Heart right ventricle (tissue), 16 donors: ENCODE measurements at regions not wholly inside any gene's neighbourhood (a gene's known extent, or its start where the extent isn't known, plus 50 kb on each side); places are given as distances from the start of the nearest gene placed in this dataset.
A peak's percentile ranks its signal among the peaks of the same experiment; 100 is the strongest.
"Not testable (repeated sequence)": the region's sequence is repeated elsewhere in the genome, so short reads cannot be mapped to it uniquely, and the experiment has no call there.

ENCODE experiments used
- ATAC-seq, 8 donors: fragments of 200-7000 bp; cut with Tn5 transposase; one replicate each; pipeline ENCODE4 v1.9.1; 2020; ENCODE audit warnings: mild to moderate bottlenecking in 8 of 8, moderate library complexity in 8 of 8, moderate number of reproducible peaks in 1 of 8
- DNase-seq, 2 donors: peaks; one replicate each; pipeline ENCODE4 v3.0.0-alpha.2; 2020
- H3K27ac ChIP-seq, 10 donors: fragments of 200-600 bp; sonication (generic) in 2 of 10; one replicate each; pipeline versions ENCODE4 v1.5.0 to v1.8.0; 2020 to 2022; ENCODE audit warnings: mild to moderate bottlenecking in 3 of 10
- H3K27me3 ChIP-seq, 7 donors: fragments of 200-600 bp; one replicate each; pipeline ENCODE4 v1.8.0; 2021 to 2022; ENCODE audit warnings: mild to moderate bottlenecking in 2 of 7
- H3K36me3 ChIP-seq, 9 donors: fragments of 200-600 bp; sonication (generic) in 1 of 9; one replicate each; pipeline versions ENCODE4 v1.5.0 to v1.8.0; 2020 to 2022; ENCODE audit warnings: mild to moderate bottlenecking in 2 of 9
- H3K4me1 ChIP-seq, 9 donors: fragments of 200-600 bp; sonication (generic) in 1 of 9; one replicate each; pipeline versions ENCODE4 v1.5.0 to v1.8.0; 2020 to 2022; ENCODE audit warnings: mild to moderate bottlenecking in 4 of 9
- H3K4me3 ChIP-seq, 10 donors: fragments of 200-600 bp; sonication (generic) in 2 of 10; one replicate each; pipeline versions ENCODE4 v1.5.0 to v1.8.0; 2020 to 2022; ENCODE audit warnings: mild to moderate bottlenecking in 7 of 10, moderate library complexity in 2 of 10
- H3K9me3 ChIP-seq, 11 donors: fragments of 200-600 bp in 10 of 11; sonication (generic) in 2 of 11; one replicate each; pipeline versions ENCODE4 v1.5.0 to v1.8.0; 2013 to 2022; ENCODE audit warnings: mild to moderate bottlenecking in 2 of 11, control low read depth in 1 of 11, moderate library complexity in 1 of 11
- CTCF ChIP-seq, 9 donors: fragments of 200-600 bp; sonication (generic) in 2 of 9; IDR thresholded peaks; one replicate each; pipeline versions ENCODE4 v1.5.0 to v1.8.0; 2021 to 2022; ENCODE audit warnings: antibody characterized with exemption in 9 of 9, mild to moderate bottlenecking in 5 of 9, moderate library complexity in 1 of 9
- WGBS, 2 donors: extraction: QIAGEN DNeasy Blood & Tissue Kit; methylation state at CpG; one replicate each; pipeline ENCODE4 v1.1.7; 2013; ENCODE audit warnings: inconsistent platforms in 1 of 2; 5-methylcytosine and 5-hydroxymethylcytosine counted together
- intact Hi-C, 10 donors: fragments of 100-400 bp; cut with DNase I; formaldehyde crosslinking; loops; one replicate each; pipeline versions ENCODE4 v1.11.1 to v1.14.2; 2022
- donor health status: Arrhythmogenic right ventricular cardiomyopathy.
- donor health status: ischemic (EF 13 %, LVEDD 7.1; RV severe dilation, severe dysfunction).
- donor health status: healthy with polysubstance abuse.
- donor health status: DM: no; HTN: yes; CAD: no.
- donor health status: DM: no; HTN: no; CAD: no.
- donor health status: ischemic (EF 25% LVEDD 6.9; RV normal size, moderate dysfunction).
- donor health status: ischemic (EF 25% LVEDD 5.7; RV mildly dilated, moderate dysfunction).
- donor health status: healthy.
- donor health status: DM: yes; HTN: yes; CAD: no.
- donor health status: Ischemic cardiomyopathy.
- donor health status: ischemic (EF 35%, LVEDD 5.7; RV mildly dilated, moderate dysfunction).
- donor health status: nonischemic (EF 11% LVEDD 7.7; RV severe dilation, severe dysfunction).
- donor health status: DM: yes; HTN: yes; CAD: no.
- donor health status: PGD.
- donor health status: ischemic (EF 29% LVEDD 5.4; RV normal size, mild dysfunction).
- donor health status: nonischemic (EF 23%, LVEDD 6.1; RV moderate dilation, normal function).

GRCh38 chr2:87636735-87637134 lies 111.2 kb upstream of the PLGLB2 start:
- DNase-seq, H3K36me3 ChIP-seq, H3K27me3 ChIP-seq, H3K4me3 ChIP-seq, H3K4me1 ChIP-seq, intact Hi-C loops, H3K27ac ChIP-seq, H3K9me3 ChIP-seq: not testable (repeated sequence)
- WGBS, 2 donors: 64 to 76% methylated on average over 5 of the region's 6 CpGs
- TF ChIP-seq CTCF (IDR thresholded peaks at IDR 0.05): peak in 1 of 9 donors; percentile 10
- ATAC-seq: peak in 6 of 8 donors; percentile 57 to 79 (median 60)

- peak; percentile 28 to 67 for DNase-seq
These were observed 110.5 kb upstream of the PLGLB2 start for GRCh38 chr2:87637249-87637990.

GRCh38 chr2:87638114-87638807 lies 109.6 kb upstream of the PLGLB2 start:
- intact Hi-C loops, ATAC-seq: not testable (repeated sequence)
- WGBS, 2 donors: 81 to 88% methylated on average over 10 of the region's 10 CpGs

More at GRCh38 chr2:87637249-87637990, 110.5 kb upstream of the PLGLB2 start:
- H3K27me3 ChIP-seq, intact Hi-C loops, H3K27ac ChIP-seq, H3K4me1 ChIP-seq, H3K36me3 ChIP-seq, H3K4me3 ChIP-seq, H3K9me3 ChIP-seq: not testable (repeated sequence)
- peak in 7 of 8 donors; percentile 48 to 79 (median 51) for ATAC-seq
- WGBS, 2 donors: 63 to 68% methylated on average over 12 to 13 of the region's 15 CpGs

GRCh38 chr2:87638872-87639271 lies 109.0 kb upstream of the PLGLB2 start:
- H3K4me1 ChIP-seq, ATAC-seq, H3K4me3 ChIP-seq, DNase-seq, intact Hi-C loops, H3K36me3 ChIP-seq, H3K9me3 ChIP-seq, H3K27me3 ChIP-seq, H3K27ac ChIP-seq: not testable (repeated sequence)
- WGBS, 2 donors: 94 to 100% methylated on average over 1 to 2 of the region's 7 CpGs

More at GRCh38 chr2:87638114-87638807, 109.6 kb upstream of the PLGLB2 start:
- H3K9me3 ChIP-seq, DNase-seq, H3K27ac ChIP-seq, H3K4me3 ChIP-seq, H3K36me3 ChIP-seq, H3K4me1 ChIP-seq, H3K27me3 ChIP-seq: not testable (repeated sequence)

GRCh38 chr2:87639801-87640440 lies 108.0 kb upstream of the PLGLB2 start:
- H3K9me3 ChIP-seq, H3K4me3 ChIP-seq, H3K27ac ChIP-seq, H3K4me1 ChIP-seq, intact Hi-C loops, H3K36me3 ChIP-seq, DNase-seq, H3K27me3 ChIP-seq: not testable (repeated sequence)
- peak in 5 of 8 donors; percentile 34 to 59 (median 53) for ATAC-seq
- WGBS, 2 donors: 77 to 81% methylated on average over 11 to 12 of the region's 15 CpGs

- H3K9me3 ChIP-seq, H3K36me3 ChIP-seq, H3K4me3 ChIP-seq, intact Hi-C loops, H3K27me3 ChIP-seq, DNase-seq, ATAC-seq, H3K27ac ChIP-seq, H3K4me1 ChIP-seq: not testable (repeated sequence)
- 87 to 92% methylated on average over 3 of the region's 4 CpGs for WGBS, 2 donors
These were observed 106.8 kb upstream of the PLGLB2 start for GRCh38 chr2:87640961-87641563.

GRCh38 chr2:87643165-87643564 lies 104.7 kb upstream of the PLGLB2 start:
- ATAC-seq, H3K27ac ChIP-seq, DNase-seq, H3K27me3 ChIP-seq, H3K4me3 ChIP-seq, H3K9me3 ChIP-seq, H3K36me3 ChIP-seq, H3K4me1 ChIP-seq, intact Hi-C loops: not testable (repeated sequence)
- 96% methylated on average over 4 of the region's 4 CpGs for WGBS, 2 donors

GRCh38 chr2:87647737-87648498 lies 100.0 kb upstream of the PLGLB2 start:
- H3K9me3 ChIP-seq, intact Hi-C loops, DNase-seq, H3K27ac ChIP-seq, H3K4me3 ChIP-seq, H3K4me1 ChIP-seq, H3K36me3 ChIP-seq, H3K27me3 ChIP-seq: not testable (repeated sequence)
- peak in 2 of 8 donors; percentile 43 to 47 for ATAC-seq
- WGBS, 2 donors: 39 to 43% methylated on average over 3 to 4 of the region's 5 CpGs

GRCh38 chr2:87648815-87649214 lies 99.1 kb upstream of the PLGLB2 start:
- H3K27ac ChIP-seq, DNase-seq, H3K9me3 ChIP-seq, ATAC-seq, H3K36me3 ChIP-seq, H3K27me3 ChIP-seq, H3K4me3 ChIP-seq, H3K4me1 ChIP-seq, intact Hi-C loops: not testable (repeated sequence)
- no CpG with 5 or more reads among the region's 3 CpGs for WGBS, 2 donors
